K562 (cell line): ENCODE measurements at regions not wholly inside any gene's neighbourhood (a gene's known extent, or its start where the extent isn't known, plus 50 kb on each side); places are given as distances from the start of the nearest gene placed in this dataset.

Experiments used
- ATAC-seq: fragments of 200-7000 bp; cut with Tn5 transposase; 3 replicates; pipeline ENCODE4 v1.9.1; 2020; ENCODE audit warnings: moderate library complexity
- BruUV-seq: library from RNA; stranded (reverse); fragments of 400-500 nt; replicated peaks from 2 replicates; lab custom pipeline; 2021; lab: Mats Ljungman, UMichigan
- CTCF ChIA-PET: fragments of 300-600 bp; formaldehyde crosslinking; extraction: SDS; loops from one replicate; lab custom pipeline; 2021; ENCODE audit warnings: low intra/inter-chr PET ratio; lab: Yijun Ruan, JAX
- POLR2A ChIA-PET: fragments of 300-600, 350-650 bp; sonication (Branson Sonifier 250); formaldehyde crosslinking; extraction: SDS; loops from one replicate; lab custom pipeline; 2021; ENCODE audit warnings: antibody characterized with exemption, inconsistent platforms; lab: Yijun Ruan, JAX
- DNase-seq, 4 experiments: peaks; one replicate each; pipeline versions ENCODE4 v3.0.0 to v3.0.0-alpha.2; 2011 to 2018; ENCODE audit warnings: low spot score in 3 of 4, mixed read lengths in 3 of 4; ENCODE audit errors: extremely low read depth in 1 of 4
- FAIRE-seq: peaks from 2 replicates; lab custom pipeline; 2011; peaks lifted over from hg19 to GRCh38; lab: Jason Lieb, UNC
- H2AFZ ChIP-seq: 2 replicates; pipeline ENCODE4 v1.6.0; 2011; ENCODE audit warnings: low read depth, low read length, control low read depth, inconsistent platforms
- H3K27ac ChIP-seq: fragments of 200-600 bp; 3 replicates; pipeline ENCODE4 v1.8.0; 2011; ENCODE audit warnings: low read depth, mild to moderate bottlenecking, control low read depth, inconsistent platforms, low read length, moderate library complexity, mixed read lengths; ENCODE audit errors: extremely low read depth
- H3K27me3 ChIP-seq, 2 experiments: fragments of 300-600 bp in 1 of 2; 2 replicates in 1 of 2; 3 replicates in 1 of 2; pipeline versions ENCODE4 v1.6.0 to v1.8.0; 2011; ENCODE audit warnings: inconsistent platforms in 2 of 2, low read length in 2 of 2, mild to moderate bottlenecking in 1 of 2, mixed read lengths in 1 of 2, moderate library complexity in 1 of 2; ENCODE audit not compliant: control insufficient read depth in 2 of 2, insufficient read depth in 2 of 2
- H3K36me3 ChIP-seq: fragments of 300-600 bp; 3 replicates; pipeline ENCODE4 v1.8.0; 2011; ENCODE audit warnings: mild to moderate bottlenecking, low read length, inconsistent platforms; ENCODE audit not compliant: control insufficient read depth, insufficient read depth
- H3K4me1 ChIP-seq, 2 experiments: fragments of 200-600 bp in 1 of 2; replicated peaks in 1 of 2; 2 replicates in 1 of 2; 3 replicates in 1 of 2; pipeline versions ENCODE4 v1.5.1 to v1.8.0; 2011; ENCODE audit warnings: inconsistent platforms in 2 of 2, low read length in 2 of 2, mild to moderate bottlenecking in 1 of 2, mixed read lengths in 1 of 2, moderate library complexity in 1 of 2; ENCODE audit not compliant: control insufficient read depth in 2 of 2, insufficient read depth in 2 of 2
- H3K4me2 ChIP-seq: 2 replicates; pipeline ENCODE4 v1.6.1; 2011; ENCODE audit warnings: low read length, control low read depth, inconsistent platforms, mixed read lengths; ENCODE audit not compliant: insufficient read depth
- H3K4me3 ChIP-seq: fragments of 200-600 bp; sonication (generic), shearing (Covaris generic); 2 replicates; pipeline ENCODE4 v1.5.1; 2016; ENCODE audit warnings: control low read depth, inconsistent platforms
- H3K79me2 ChIP-seq: fragments of 200-600 bp; 3 replicates; pipeline ENCODE4 v1.8.0; 2011; ENCODE audit warnings: low read length, inconsistent platforms; ENCODE audit not compliant: control insufficient read depth, insufficient read depth
- H3K9ac ChIP-seq, 2 experiments: 2 replicates each; pipeline versions ENCODE4 v1.6.0 to v1.6.1; 2011; ENCODE audit warnings: low read depth in 2 of 2, low read length in 2 of 2, control low read depth in 1 of 2, inconsistent platforms in 1 of 2, mild to moderate bottlenecking in 1 of 2, mixed read lengths in 1 of 2; ENCODE audit not compliant: insufficient read depth in 1 of 2
- H3K9me1 ChIP-seq: one replicate; pipeline ENCODE4 v1.6.0; 2011; ENCODE audit warnings: inconsistent platforms, mild to moderate bottlenecking, low read length, moderate library complexity; ENCODE audit not compliant: control insufficient read depth, insufficient read depth
- H3K9me3 ChIP-seq: replicated peaks from 2 replicates; pipeline ENCODE4 v1.5.1; 2011; ENCODE audit warnings: low read depth, low read length, inconsistent platforms; ENCODE audit not compliant: control insufficient read depth, insufficient read depth
- H4K20me1 ChIP-seq: replicated peaks from 2 replicates; pipeline ENCODE4 v1.6.1; 2011; ENCODE audit warnings: low read length, inconsistent platforms, mixed read lengths; ENCODE audit not compliant: control insufficient read depth, insufficient read depth
- ARID1B ChIP-seq: fragments of 450-650 bp; IDR thresholded peaks from 2 replicates; pipeline ENCODE4 v1.6.1; 2016; ENCODE audit warnings: antibody characterized with exemption, mild to moderate bottlenecking, inconsistent platforms
- ATF4 ChIP-seq: fragments of 450-650 bp; formaldehyde crosslinking; IDR thresholded peaks from 2 replicates; pipeline ENCODE4 v1.4.0; 2022; ENCODE audit warnings: mild to moderate bottlenecking, moderate library complexity
- ETV6 ChIP-seq, 3 experiments: fragments of 150-350 bp in 1 of 3; sonication (generic) in 1 of 3; formaldehyde crosslinking in 1 of 3; IDR thresholded peaks; 2 replicates each; pipeline versions ENCODE4 v1.6.1 to v1.8.0; 2014 to 2022; ENCODE audit warnings: borderline replicate concordance in 2 of 3, low read depth in 2 of 3, antibody characterized with exemption in 1 of 3, low read length in 1 of 3, mild to moderate bottlenecking in 1 of 3, missing genetic modification reagents in 1 of 3
- HIVEP1 ChIP-seq: fragments of 250-450 bp; sonication (Bioruptor Pico); IDR thresholded peaks from 2 replicates; pipeline ENCODE4 v1.4.0; 2020; ENCODE audit warnings: mild to moderate bottlenecking
- IRF2 ChIP-seq: sonication (generic); formaldehyde crosslinking; IDR thresholded peaks from 2 replicates; pipeline ENCODE4 v1.8.1; 2022; ENCODE audit warnings: mild to moderate bottlenecking, missing genetic modification reagents
- RREB1 ChIP-seq: fragments of 250-450 bp; sonication (Bioruptor Pico); IDR thresholded peaks from 2 replicates; pipeline ENCODE4 v1.4.0; 2020
- SIX5 ChIP-seq, 2 experiments: IDR thresholded peaks; 2 replicates each; pipeline ENCODE4 v1.6.1; 2011; ENCODE audit warnings: low read length in 2 of 2, borderline replicate concordance in 1 of 2, low read depth in 1 of 2, mild to moderate bottlenecking in 1 of 2, moderate library complexity in 1 of 2; ENCODE audit not compliant: insufficient read depth in 1 of 2
- TOE1 ChIP-seq, 2 experiments: fragments of 450-650 bp in 1 of 2; sonication (generic) in 1 of 2; formaldehyde crosslinking in 1 of 2; IDR thresholded peaks; 2 replicates each; pipeline versions ENCODE4 v1.7.1 to v1.8.0; 2016 to 2022; ENCODE audit warnings: borderline replicate concordance in 2 of 2, mild to moderate bottlenecking in 2 of 2, antibody characterized with exemption in 1 of 2, inconsistent platforms in 1 of 2, low read depth in 1 of 2, missing genetic modification reagents in 1 of 2, moderate library complexity in 1 of 2
- ZKSCAN3 ChIP-seq: fragments of 250-450 bp; sonication (Bioruptor Pico); IDR thresholded peaks from 2 replicates; pipeline ENCODE4 v1.4.0; 2020
- ZNF511 ChIP-seq: sonication (generic); formaldehyde crosslinking; IDR thresholded peaks from 2 replicates; pipeline ENCODE4 v1.8.0; 2022; ENCODE audit warnings: mild to moderate bottlenecking, missing genetic modification reagents
- ZNF785 ChIP-seq: fragments of 250-450 bp; sonication (Bioruptor Pico); IDR thresholded peaks from 2 replicates; pipeline ENCODE4 v1.4.0; 2020; ENCODE audit warnings: mild to moderate bottlenecking
- WGBS: fragments of 100-300 bp; shearing (Covaris generic); methylation state at CpG from one replicate; pipeline ENCODE4 v1.1.6; 2016; ENCODE audit warnings: low coverage, mixed read lengths; ENCODE audit not compliant: insufficient coverage; ENCODE audit errors: missing lambda C conversion rate; 5-methylcytosine and 5-hydroxymethylcytosine counted together
- in situ Hi-C: fragments of 300-500 bp; cut with MboI; formaldehyde crosslinking; loops from 4 replicates; pipeline ENCODE4 v1.15.0; 2018; ENCODE audit warnings: inconsistent platforms, mixed read lengths
- intact Hi-C: fragments of 100-400 bp; cut with micrococcal nuclease; formaldehyde crosslinking; loops from 2 replicates; pipeline ENCODE4 v1.14.2; 2022

GRCh38 chr15:39194106-39194830 lies 386.6 kb upstream of the THBS1 start (continued):
- no peak for TF ChIP-seq ZNF511 (CRISPR knock-in tag)
- no peak for TF ChIP-seq IRF2 (CRISPR knock-in tag)
- no peak for TF ChIP-seq ZKSCAN3
- TF ChIP-seq ZNF785 (CRISPR knock-in tag), result no peak

- ChIA-PET CTCF (no interaction called here), POLR2A (no interaction called here)
- no peaks in the 10 kb centered on the region for H3K4me1 ChIP-seq
- H3K9me1 ChIP-seq, result no peaks in the 10 kb centered on the region
- intact Hi-C loops (no loop called here), in situ Hi-C loops (no loop called here)
- no peak overlapping the region for H3K4me2 ChIP-seq
- no peak for ATAC-seq
- H3K9ac ChIP-seq, result no peak overlapping the region
- H2AFZ ChIP-seq, result no peak overlapping the region
- no peaks in the 10 kb centered on the region for H3K79me2 ChIP-seq
- H3K9me3 ChIP-seq, result no peaks in the 10 kb centered on the region
- no peak overlapping the region for H3K27ac ChIP-seq
- WGBS, result 0% methylated on average over 3 of the region's 3 CpGs
- no TSS peak for BruUV-seq
- FAIRE-seq, result no peak
- no peaks in the 10 kb centered on the region for H4K20me1 ChIP-seq
- H3K4me3 ChIP-seq, result no peak overlapping the region
- no peaks in the 10 kb centered on the region for H3K36me3 ChIP-seq
- peaks cover 2 to 9% of the 10 kb centered on the region in 2 experiments; a peak in 4 of 5 replicates for H3K27me3 ChIP-seq
- no peak for DNase-seq
- TF ChIP-seq ETV6 (IDR thresholded peaks at IDR 0.05; ENCODE audit: borderline replicate concordance in 1 of 2, low read depth in 2 of 2, low read length in 1 of 2) (no peak), ETV6 (CRISPR knock-in tag; IDR thresholded peaks at IDR 0.05; ENCODE audit: borderline replicate concordance) (no peak), SIX5 (IDR thresholded peaks at IDR 0.05; ENCODE audit: borderline replicate concordance in 1 of 2, insufficient read depth in 1 of 2, low read depth in 1 of 2, low read length in 2 of 2) (no peak), TOE1 (IDR thresholded peaks at IDR 0.05; ENCODE audit: borderline replicate concordance) (no peak), TOE1 (CRISPR knock-in tag; IDR thresholded peaks at IDR 0.05; ENCODE audit: borderline replicate concordance, low read depth) (no peak), RREB1 (CRISPR knock-in tag) (no peak), ARID1B (no peak), ATF4 (CRISPR knock-in tag) (no peak), HIVEP1 (CRISPR knock-in tag) (no peak)
Measured at GRCh38 chr15:39195961-39196486, 384.9 kb upstream of the THBS1 start.
